CD4-positive, alpha-beta T cell (primary cell): ENCODE measurements at regions not wholly inside any gene's neighbourhood (a gene's known extent, or its start where the extent isn't known, plus 50 kb on each side); places are given as distances from the start of the nearest gene placed in this dataset.

Source experiments
- ATAC-seq: fragments of 200-7000 bp; cut with Tn5 transposase; one replicate; pipeline ENCODE4 v1.10.0; 2022; ENCODE audit warnings: mild to moderate bottlenecking; ENCODE audit not compliant: poor library complexity
- CTCF ChIA-PET: fragments of 350-600 bp; sonication (Branson Sonifier 250); formaldehyde crosslinking; loops from one replicate; lab custom pipeline; 2021; ENCODE audit warnings: antibody characterized with exemption, inconsistent platforms; lab: Charles Lee
- POLR2A ChIA-PET: fragments of 350-600 bp; sonication (Branson Sonifier 250); formaldehyde crosslinking; loops from one replicate; lab custom pipeline; 2021; ENCODE audit warnings: antibody characterized with exemption, inconsistent platforms; lab: Charles Lee
- DNase-seq, 14 experiments: peaks; one replicate each; pipeline ENCODE4 v3.0.0-alpha.2; 2013 to 2020; ENCODE audit warnings: mixed read lengths in 2 of 14
- H3K27ac ChIP-seq, 2 donors: one replicate each; pipeline versions ENCODE4 v1.5.1 to v1.7.0; 2013; ENCODE audit warnings: low read length in 2 of 2, low read depth in 1 of 2, mild to moderate bottlenecking in 1 of 2
- H3K27me3 ChIP-seq, 2 experiments: 1 replicate in 1 of 2; 2 replicates in 1 of 2; pipeline versions ENCODE4 v1.6.1 to v1.7.0; 2013; ENCODE audit warnings: low read length in 2 of 2, control low read depth in 1 of 2, mild to moderate bottlenecking in 1 of 2, moderate library complexity in 1 of 2; ENCODE audit not compliant: insufficient read depth in 2 of 2, control insufficient read depth in 1 of 2
- H3K36me3 ChIP-seq: one replicate; pipeline ENCODE4 v1.6.1; 2013; ENCODE audit warnings: low read length, control low read depth; ENCODE audit not compliant: insufficient read depth
- H3K4me1 ChIP-seq: one replicate; pipeline ENCODE4 v1.6.1; 2013; ENCODE audit warnings: low read length, control low read depth; ENCODE audit not compliant: insufficient read depth
- H3K4me3 ChIP-seq: one replicate; pipeline ENCODE4 v1.5.1; 2013; ENCODE audit warnings: mild to moderate bottlenecking, low read length, moderate library complexity
- H3K9me3 ChIP-seq, 2 experiments: 1 replicate in 1 of 2; 2 replicates in 1 of 2; pipeline versions ENCODE4 v1.6.1 to v1.7.0; 2013; ENCODE audit warnings: low read length in 2 of 2, mild to moderate bottlenecking in 2 of 2, control low read depth in 1 of 2, moderate library complexity in 1 of 2; ENCODE audit not compliant: control insufficient read depth in 1 of 2, insufficient read depth in 1 of 2
- H3K27ac Mint-ChIP-seq: one replicate; pipeline ENCODE4 v1.8.0; 2020; ENCODE audit warnings: mixed read lengths
- H3K27me3 Mint-ChIP-seq: one replicate; pipeline ENCODE4 v1.8.0; 2021; ENCODE audit warnings: mixed read lengths
- H3K36me3 Mint-ChIP-seq: one replicate; pipeline ENCODE4 v1.8.0; 2021; ENCODE audit warnings: low read depth, mixed read lengths
- H3K4me1 Mint-ChIP-seq: one replicate; pipeline ENCODE4 v1.8.0; 2021; ENCODE audit warnings: low read depth, mixed read lengths
- H3K4me3 Mint-ChIP-seq: one replicate; pipeline ENCODE4 v1.8.0; 2020; ENCODE audit warnings: mild to moderate bottlenecking, mixed read lengths
- H3K9me3 Mint-ChIP-seq: one replicate; pipeline ENCODE4 v1.8.0; 2020; ENCODE audit warnings: mixed read lengths
- CTCF ChIP-seq: fragments of 200-600 bp; IDR thresholded peaks from one replicate; pipeline ENCODE4 v1.8.0; 2022; ENCODE audit warnings: antibody characterized with exemption, mild to moderate bottlenecking
- intact Hi-C, 2 experiments: fragments of 100-400 bp; cut with DNase I in 1 of 2; cut with micrococcal nuclease in 1 of 2; formaldehyde crosslinking; loops; one replicate each; pipeline versions ENCODE4 v1.15.1 to v1.9.0; 2023 to 2025; cut with DNase I, micrococcal nuclease

GRCh38 chr22:49705216-49705971, 122.3 kb downstream of the BRD1 start:
- peaks cover 15% of the 10 kb centered on the region for H3K4me1 ChIP-seq
- peaks cover 16 to 46% of the 10 kb centered on the region in 2 experiments for H3K9me3 ChIP-seq
- no peak overlapping the region for H3K4me3 Mint-ChIP-seq
- CTCF ChIA-PET: no interaction called here
- ATAC-seq (no peak), DNase-seq (peak in 7 of 14 experiments; percentile 22 to 59 (median 25))
- POLR2A ChIA-PET: no interaction called here
- H3K9me3 Mint-ChIP-seq: peaks cover 8% of the 10 kb centered on the region
- no peaks in the 10 kb centered on the region for H3K36me3 ChIP-seq
- H3K4me1 Mint-ChIP-seq: no peaks in the 10 kb centered on the region
- no peak overlapping the region for H3K4me3 ChIP-seq
- H3K27me3 ChIP-seq: peaks cover 38 to 44% of the 10 kb centered on the region in 2 experiments
- no peak overlapping the region for H3K27ac Mint-ChIP-seq
- no peak overlapping the region for H3K27ac ChIP-seq
- intact Hi-C loops: no loop called here
- TF ChIP-seq CTCF: no peak
- peaks cover 52% of the 10 kb centered on the region for H3K27me3 Mint-ChIP-seq
- no peaks in the 10 kb centered on the region for H3K36me3 Mint-ChIP-seq

- Mint-ChIP-seq H3K27me3 (peaks cover 46% of the 10 kb centered on the region), H3K9me3 (peaks cover 4% of the 10 kb centered on the region), H3K27ac (no peak overlapping the region), H3K36me3 (no peaks in the 10 kb centered on the region), H3K4me3 (no peak overlapping the region), H3K4me1 (no peaks in the 10 kb centered on the region)
- H3K4me3 ChIP-seq: no peak overlapping the region
- peaks cover 15 to 52% of the 10 kb centered on the region in 2 experiments for H3K9me3 ChIP-seq
- no peak for DNase-seq
- no peaks in the 10 kb centered on the region for H3K36me3 ChIP-seq
- intact Hi-C loops: no loop called here
- no peak for TF ChIP-seq CTCF
- peaks cover 15% of the 10 kb centered on the region for H3K4me1 ChIP-seq
- ChIA-PET CTCF (no interaction called here), POLR2A (no interaction called here)
- no peak for ATAC-seq
- H3K27me3 ChIP-seq: peaks cover 38 to 44% of the 10 kb centered on the region in 2 experiments
- no peak overlapping the region for H3K27ac ChIP-seq
Measured at GRCh38 chr22:49704345-49705215, 123.1 kb downstream of the BRD1 start.

- Histone ChIP-seq H3K27ac (no peak overlapping the region), H3K36me3 (no peaks in the 10 kb centered on the region), H3K9me3 (peaks cover 10 to 51% of the 10 kb centered on the region in 2 experiments), H3K27me3 (peaks cover 32 to 41% of the 10 kb centered on the region in 2 experiments), H3K4me1 (peaks cover 15% of the 10 kb centered on the region), H3K4me3 (no peak overlapping the region)
- POLR2A ChIA-PET: no interaction called here
- H3K4me3 Mint-ChIP-seq: no peak overlapping the region
- no peaks in the 10 kb centered on the region for H3K36me3 Mint-ChIP-seq
- CTCF ChIA-PET: no interaction called here
- H3K27me3 Mint-ChIP-seq: peaks cover 45% of the 10 kb centered on the region
- intact Hi-C loops: no loop called here
- no peak overlapping the region for H3K27ac Mint-ChIP-seq
- DNase-seq (no peak), ATAC-seq (no peak)
- H3K9me3 Mint-ChIP-seq: peaks cover 4% of the 10 kb centered on the region
- no peak for TF ChIP-seq CTCF
- no peaks in the 10 kb centered on the region for H3K4me1 Mint-ChIP-seq
Measured at GRCh38 chr22:49703990-49704344, 123.7 kb downstream of the BRD1 start.
